ENCODE measurements at regions not wholly inside any gene's neighbourhood (a gene's known extent, or its start where the extent isn't known, plus 50 kb on each side); places are given as distances from the start of the nearest gene placed in this dataset.

GRCh38 chr3:117723825-117724224 is 1014.2 kb downstream of the TUSC7 start:
- Histone ChIP-seq H3K27me3 (ENCODE audit: low read length) (no peaks in the 10 kb centered on the region), H3K27ac (ENCODE audit: low read length) (no peak overlapping the region), H4K20me1 (ENCODE audit: low read length) (no peaks in the 10 kb centered on the region), H3K4me3 (ENCODE audit: low read length) (no peak overlapping the region), H3K9ac (ENCODE audit: low read length) (no peak overlapping the region), H3F3A (ENCODE audit: low read length, unreplicated experiment) (no peaks in the 10 kb centered on the region), H3K4me2 (ENCODE audit: low read length) (no peak overlapping the region), H3K79me2 (ENCODE audit: low read length) (no peaks in the 10 kb centered on the region), H3K4me1 (ENCODE audit: insufficient read depth, low read length) (no peaks in the 10 kb centered on the region), H3K9me3 (ENCODE audit: low read length) (peaks cover 13% of the 10 kb centered on the region; the same call in 1 of the 2 replicates), H2AFZ (ENCODE audit: low read length) (no peak overlapping the region), H3K9me2 (replicated peaks; ENCODE audit: low read length) (no peaks in the 10 kb centered on the region), H3K36me3 (ENCODE audit: low read depth, low read length) (no peaks in the 10 kb centered on the region)
- TF ChIP-seq CTCF (conservative IDR thresholded peaks at IDR 0.05; ENCODE audit: low read depth, low read length) (no peak), EZH2 (IDR thresholded peaks at IDR 0.05; ENCODE audit: low read length, unreplicated experiment) (no peak), EZH2phosphoT487 (IDR thresholded peaks at IDR 0.05; ENCODE audit: borderline replicate concordance, low read length) (no peak)
- CTCF ChIA-PET = no interaction called here
- no TSS peak for BruUV-seq (replicated peaks)
- DNase-seq = no peak
- POLR2A ChIA-PET (ENCODE audit: unreplicated experiment) = no interaction called here
- intact Hi-C loops (cut with micrococcal nuclease) = loop anchor here (5.0 kb wide), 1 partner anchor 952 kb away; no protein-coding TSS in a partner anchor
- no peak for ATAC-seq

- Histone ChIP-seq H2AFZ (ENCODE audit: low read length) (no peak overlapping the region), H3K9me3 (ENCODE audit: low read length) (peaks cover 18% of the 10 kb centered on the region; the same call in 1 of the 2 replicates), H3K4me3 (ENCODE audit: low read length) (no peak overlapping the region), H3K36me3 (ENCODE audit: low read depth, low read length) (no peaks in the 10 kb centered on the region), H3K4me1 (ENCODE audit: insufficient read depth, low read length) (no peaks in the 10 kb centered on the region), H3F3A (ENCODE audit: low read length, unreplicated experiment) (no peaks in the 10 kb centered on the region), H3K27me3 (ENCODE audit: low read length) (no peaks in the 10 kb centered on the region), H3K9ac (ENCODE audit: low read length) (no peak overlapping the region), H3K27ac (ENCODE audit: low read length) (no peak overlapping the region), H4K20me1 (ENCODE audit: low read length) (no peaks in the 10 kb centered on the region), H3K9me2 (replicated peaks; ENCODE audit: low read length) (no peaks in the 10 kb centered on the region), H3K4me2 (ENCODE audit: low read length) (no peak overlapping the region), H3K79me2 (ENCODE audit: low read length) (no peaks in the 10 kb centered on the region)
- no peak for DNase-seq
- POLR2A ChIA-PET (ENCODE audit: unreplicated experiment) = no interaction called here
- TF ChIP-seq EZH2phosphoT487 (IDR thresholded peaks at IDR 0.05; ENCODE audit: borderline replicate concordance, low read length) (no peak), EZH2 (IDR thresholded peaks at IDR 0.05; ENCODE audit: low read length, unreplicated experiment) (no peak), CTCF (conservative IDR thresholded peaks at IDR 0.05; ENCODE audit: low read depth, low read length) (no peak)
- intact Hi-C loops (cut with micrococcal nuclease) = no loop called here
- no TSS peak for BruUV-seq (replicated peaks)
- no peak for ATAC-seq
- CTCF ChIA-PET = no interaction called here
Measured at GRCh38 chr3:117725314-117725713, 1015.7 kb downstream of the TUSC7 start.

- no peak overlapping the region for H2AFZ ChIP-seq (ENCODE audit: low read length)
- H3K27me3 ChIP-seq (ENCODE audit: low read length) = no peaks in the 10 kb centered on the region
- H4K20me1 ChIP-seq (ENCODE audit: low read length) = no peaks in the 10 kb centered on the region
- CTCF ChIA-PET = no interaction called here
- no peak overlapping the region for H3K27ac ChIP-seq (ENCODE audit: low read length)
- intact Hi-C loops (cut with micrococcal nuclease) = no loop called here
- H3K4me3 ChIP-seq (ENCODE audit: low read length) = no peak overlapping the region
- no peaks in the 10 kb centered on the region for H3K9me2 ChIP-seq (replicated peaks; ENCODE audit: low read length)
- no peak for ATAC-seq
- H3F3A ChIP-seq (ENCODE audit: low read length, unreplicated experiment) = no peaks in the 10 kb centered on the region
- H3K9ac ChIP-seq (ENCODE audit: low read length) = no peak overlapping the region
- H3K4me1 ChIP-seq (ENCODE audit: insufficient read depth, low read length) = no peaks in the 10 kb centered on the region
- TF ChIP-seq CTCF (conservative IDR thresholded peaks at IDR 0.05; ENCODE audit: low read depth, low read length) (no peak), EZH2phosphoT487 (IDR thresholded peaks at IDR 0.05; ENCODE audit: borderline replicate concordance, low read length) (no peak), EZH2 (IDR thresholded peaks at IDR 0.05; ENCODE audit: low read length, unreplicated experiment) (no peak)
- no peak overlapping the region for H3K4me2 ChIP-seq (ENCODE audit: low read length)
- no TSS peak for BruUV-seq (replicated peaks)
- no peaks in the 10 kb centered on the region for H3K79me2 ChIP-seq (ENCODE audit: low read length)
- H3K9me3 ChIP-seq (ENCODE audit: low read length) = peaks cover 18% of the 10 kb centered on the region; the same call in 1 of the 2 replicates
- POLR2A ChIA-PET (ENCODE audit: unreplicated experiment) = no interaction called here
- no peaks in the 10 kb centered on the region for H3K36me3 ChIP-seq (ENCODE audit: low read depth, low read length)
- no peak for DNase-seq
Measured at GRCh38 chr3:117726776-117727175, 1017.2 kb downstream of the TUSC7 start.

Measured in PC-3 (cell line).